HG03108 (cell line): ENCODE measurements at regions not wholly inside any gene's neighbourhood (a gene's known extent, or its start where the extent isn't known, plus 50 kb on each side); places are given as distances from the start of the nearest gene placed in this dataset.

Source experiments
- ATAC-seq: cut with Tn5 transposase; IDR thresholded peaks from one replicate; pipeline ENCODE4 v1.9.1; 2021; ENCODE audit warnings: moderate library complexity; ENCODE audit not compliant: unreplicated experiment

DNA sequence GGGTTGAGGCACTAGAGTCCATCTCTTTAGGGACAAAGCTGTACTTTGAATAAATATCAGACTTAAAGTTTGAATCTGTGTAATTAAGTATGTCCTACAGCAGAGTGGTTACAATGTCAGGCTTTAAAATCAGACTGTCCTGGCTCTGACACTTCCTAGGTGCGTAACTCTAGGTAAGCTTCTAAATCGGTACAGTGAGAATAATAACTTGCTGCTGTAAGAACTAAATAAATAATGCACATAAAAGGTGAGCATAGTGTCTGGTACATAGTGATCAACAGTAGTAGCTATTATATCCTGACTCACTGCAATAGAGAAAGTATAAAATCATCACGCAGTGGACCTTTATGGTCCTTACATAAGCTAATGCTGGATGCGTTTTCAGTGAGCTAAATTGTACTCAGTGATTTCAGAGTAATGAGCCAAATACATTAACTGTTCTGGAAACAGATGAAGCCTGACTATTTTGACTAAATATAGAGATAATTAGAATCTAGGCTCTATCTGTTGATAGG lies 72.2 kb upstream of the PDK4 start:
- no peak for ATAC-seq

DNA sequence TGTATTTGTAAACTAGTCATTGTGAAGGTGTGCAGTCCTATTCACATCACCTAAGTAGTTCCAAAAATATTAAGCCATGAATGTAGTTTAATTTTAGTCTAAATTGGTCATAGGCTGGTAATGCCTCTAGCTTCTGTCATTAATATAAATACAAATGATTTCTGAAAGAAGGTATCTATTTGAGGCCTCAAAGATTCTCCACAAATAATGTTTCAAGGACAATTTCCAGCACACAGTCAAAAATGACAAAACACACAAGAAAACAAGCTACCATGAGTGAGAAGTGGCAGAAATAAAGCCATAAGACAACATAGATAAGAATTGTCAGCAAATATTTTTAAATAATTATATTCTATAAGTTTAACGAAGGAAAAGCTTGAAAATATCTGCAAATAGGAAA lies 66.7 kb upstream of the PDK4 start:
- ATAC-seq = no peak

DNA sequence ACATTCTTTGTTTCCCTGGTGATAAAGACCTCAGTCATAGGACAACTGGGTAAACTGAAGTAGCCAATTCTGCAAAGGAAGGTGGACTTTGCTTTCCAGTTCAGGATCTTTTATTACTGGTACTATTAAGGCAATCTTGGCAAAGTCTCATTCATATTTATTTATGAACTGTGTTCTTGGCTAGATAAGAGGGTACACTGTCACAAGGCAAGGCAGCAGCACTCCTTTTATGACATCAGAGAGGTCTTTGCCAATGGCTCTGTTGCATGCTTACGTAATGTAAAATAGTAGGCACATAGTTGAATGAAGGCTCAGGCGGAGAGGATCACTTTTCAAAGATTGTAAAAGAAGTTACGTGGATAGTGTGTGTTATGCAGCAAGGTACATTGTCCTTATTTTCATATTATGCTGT lies 63.7 kb upstream of the PDK4 start:
- no peak for ATAC-seq

DNA sequence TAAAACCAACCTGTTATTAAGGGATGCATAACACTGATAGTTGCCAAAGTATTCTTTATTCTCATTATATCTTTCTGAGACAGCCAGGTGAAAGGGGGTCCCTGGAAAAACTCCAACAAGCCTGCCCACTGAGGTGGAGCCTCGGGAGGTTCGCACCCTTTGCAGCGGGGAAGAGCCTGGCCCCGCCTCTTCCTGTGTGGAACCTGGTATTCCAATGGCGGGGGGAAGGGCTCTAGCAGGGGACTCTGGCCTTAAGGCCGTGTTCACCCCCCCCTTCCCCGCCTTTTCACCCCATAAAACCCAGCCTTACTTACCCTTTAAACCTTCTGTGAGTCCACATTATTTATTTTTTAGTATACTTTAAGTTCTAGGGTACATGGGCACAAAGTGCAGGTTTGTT lies 62.4 kb upstream of the PDK4 start:
- no peak for ATAC-seq

DNA sequence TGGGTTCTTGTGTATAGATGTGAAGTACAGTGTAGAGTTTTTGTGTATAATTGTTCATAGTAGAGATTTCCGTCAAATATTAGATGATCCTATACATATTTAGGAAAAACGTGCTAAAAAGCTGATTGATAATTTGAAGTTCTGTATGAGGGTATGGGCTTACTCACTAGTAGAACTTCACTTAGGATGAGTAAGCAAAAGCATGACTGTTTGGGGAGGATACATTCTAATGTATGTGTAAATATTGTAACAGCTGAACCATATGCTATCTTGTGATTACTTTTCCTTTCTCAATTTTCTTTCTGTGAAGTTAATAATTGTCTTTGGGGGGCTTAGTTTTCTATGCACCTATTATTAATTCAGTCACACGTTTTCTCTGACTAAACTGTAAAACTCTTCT lies 53.2 kb upstream of the PDK4 start:
- no peak for ATAC-seq

DNA sequence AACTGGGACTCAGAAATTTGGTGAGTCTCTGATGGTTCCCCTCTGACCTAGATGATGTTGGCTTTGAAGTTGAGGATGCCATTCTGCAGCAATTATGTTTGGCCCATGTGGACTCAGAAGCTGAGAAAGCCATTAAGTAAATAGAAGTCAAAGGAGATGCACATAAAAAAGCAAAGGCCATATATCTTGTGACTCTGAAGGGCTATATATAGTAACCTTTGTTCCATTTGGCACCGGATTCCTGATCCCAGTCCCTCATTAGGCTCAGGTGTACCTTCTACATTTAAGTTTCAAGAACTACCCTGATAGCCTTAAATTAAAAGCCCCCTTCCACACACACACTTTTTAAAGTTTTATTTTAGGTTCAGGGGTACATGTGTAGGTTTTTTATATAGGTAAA lies 50.0 kb upstream of the PDK4 start:
- no peak for ATAC-seq
